Neural cell (in vitro differentiated cells): ENCODE measurements at regions not wholly inside any gene's neighbourhood (a gene's known extent, or its start where the extent isn't known, plus 50 kb on each side); places are given as distances from the start of the nearest gene placed in this dataset.

Source experiments
- H2AFZ ChIP-seq: fragments of 200-600, 300-800 bp; sonication (generic), shearing (Covaris generic); 2 replicates; pipeline ENCODE4 v1.6.0; 2014; ENCODE audit warnings: low read depth, mild to moderate bottlenecking, antibody characterized with exemption, low read length, moderate library complexity
- H3F3A ChIP-seq: fragments of 200-600 bp; shearing (Covaris generic); 2 replicates; pipeline ENCODE4 v1.6.1; 2016; ENCODE audit warnings: mild to moderate bottlenecking, moderate library complexity, mixed read lengths, antibody characterized with exemption, low read length; ENCODE audit not compliant: insufficient read depth, poor library complexity, severe bottlenecking
- H3K27ac ChIP-seq: fragments of 200-600, 300-800 bp; sonication (generic), shearing (Covaris generic); 2 replicates; pipeline ENCODE4 v1.5.1; 2014; ENCODE audit warnings: mild to moderate bottlenecking, low read length, moderate library complexity
- H3K27me3 ChIP-seq: fragments of 300-800, 200-600 bp; sonication (generic), shearing (Covaris generic); 2 replicates; pipeline ENCODE4 v1.6.0; 2014; ENCODE audit warnings: mild to moderate bottlenecking, low read depth, low read length, moderate library complexity; ENCODE audit not compliant: insufficient read depth
- H3K36me3 ChIP-seq: fragments of 300-800, 200-600 bp; sonication (generic), shearing (Covaris generic); 2 replicates; pipeline ENCODE4 v1.5.1; 2014; ENCODE audit warnings: mild to moderate bottlenecking, antibody characterized with exemption, low read length, moderate library complexity; ENCODE audit not compliant: insufficient read depth
- H3K4me2 ChIP-seq: fragments of 300-800, 200-600 bp; sonication (generic), shearing (Covaris generic); 2 replicates; pipeline ENCODE4 v1.6.0; 2014; ENCODE audit warnings: mild to moderate bottlenecking, low read length
- H3K4me3 ChIP-seq: fragments of 300-800, 200-600 bp; sonication (generic), shearing (Covaris generic); 2 replicates; pipeline ENCODE4 v1.5.1; 2014; ENCODE audit warnings: mild to moderate bottlenecking, low read length, moderate library complexity
- H3K79me2 ChIP-seq: fragments of 200-600 bp; shearing (Covaris generic); replicated peaks from 2 replicates; pipeline ENCODE4 v1.6.0; 2014; ENCODE audit warnings: mild to moderate bottlenecking, low read length, moderate library complexity; ENCODE audit not compliant: insufficient read depth
- H3K9ac ChIP-seq: fragments of 300-800, 200-600 bp; sonication (generic), shearing (Covaris generic); 2 replicates; pipeline ENCODE4 v1.6.1; 2016; ENCODE audit warnings: mild to moderate bottlenecking, low read length, mixed read lengths
- H3K9me2 ChIP-seq: fragments of 200-600 bp; shearing (Covaris generic); 2 replicates; pipeline ENCODE4 v1.6.1; 2016; ENCODE audit warnings: mild to moderate bottlenecking, low read length, mixed read lengths; ENCODE audit not compliant: insufficient read depth
- H3K9me3 ChIP-seq: fragments of 200-600, 300-800 bp; sonication (generic), shearing (Covaris generic); 2 replicates; pipeline ENCODE4 v1.6.1; 2016; ENCODE audit warnings: mild to moderate bottlenecking, mixed run types, low read length, moderate library complexity, mixed read lengths
- H4K20me1 ChIP-seq: fragments of 200-600 bp; shearing (Covaris generic); 2 replicates; pipeline ENCODE4 v1.6.1; 2016; ENCODE audit warnings: mild to moderate bottlenecking, mixed run types; ENCODE audit not compliant: insufficient read depth
- EP300 ChIP-seq: fragments of 450-650 bp; conservative IDR thresholded peaks from 2 replicates; pipeline ENCODE4 v1.6.1; 2014; ENCODE audit warnings: antibody characterized with exemption, mild to moderate bottlenecking, moderate library complexity; ENCODE audit not compliant: poor library complexity, severe bottlenecking
- EZH2 ChIP-seq: fragments of 200-600, 300-800 bp; shearing (Covaris generic), sonication (generic); IDR thresholded peaks from 2 replicates; pipeline ENCODE4 v1.6.1; 2014; ENCODE audit warnings: antibody characterized with exemption, low read length, borderline replicate concordance, mild to moderate bottlenecking; ENCODE audit not compliant: insufficient read depth, poor library complexity, severe bottlenecking
- MXI1 ChIP-seq: fragments of 450-650 bp; conservative IDR thresholded peaks from 2 replicates; pipeline ENCODE4 v1.6.1; 2014; ENCODE audit warnings: antibody characterized with exemption, mild to moderate bottlenecking; ENCODE audit not compliant: poor library complexity, severe bottlenecking
- POLR2AphosphoS5 ChIP-seq: IDR thresholded peaks from 2 replicates; pipeline ENCODE4 v1.6.1; 2012
- RAD21 ChIP-seq: fragments of 450-650 bp; conservative IDR thresholded peaks from 2 replicates; pipeline ENCODE4 v1.6.1; 2014; ENCODE audit warnings: antibody characterized with exemption, mild to moderate bottlenecking, moderate library complexity
- SMC3 ChIP-seq: fragments of 450-650 bp; conservative IDR thresholded peaks from 2 replicates; pipeline ENCODE4 v1.6.1; 2014; ENCODE audit warnings: antibody characterized with exemption, mild to moderate bottlenecking, moderate library complexity; ENCODE audit not compliant: poor library complexity
- TAF1 ChIP-seq: IDR thresholded peaks from 2 replicates; pipeline ENCODE4 v1.6.1; 2012; ENCODE audit warnings: low read depth
- TF ChIP-seq, protein P1 (sequence below): fragments of 450-650 bp; IDR thresholded peaks from 2 replicates; pipeline ENCODE4 v1.5.1; 2014; ENCODE audit warnings: antibody characterized with exemption, mild to moderate bottlenecking, moderate library complexity; ENCODE audit not compliant: poor library complexity, severe bottlenecking
- TF ChIP-seq, protein P2 (sequence below): IDR thresholded peaks from 2 replicates; pipeline ENCODE4 v1.6.1; 2012; ENCODE audit warnings: borderline replicate concordance

DNA sequence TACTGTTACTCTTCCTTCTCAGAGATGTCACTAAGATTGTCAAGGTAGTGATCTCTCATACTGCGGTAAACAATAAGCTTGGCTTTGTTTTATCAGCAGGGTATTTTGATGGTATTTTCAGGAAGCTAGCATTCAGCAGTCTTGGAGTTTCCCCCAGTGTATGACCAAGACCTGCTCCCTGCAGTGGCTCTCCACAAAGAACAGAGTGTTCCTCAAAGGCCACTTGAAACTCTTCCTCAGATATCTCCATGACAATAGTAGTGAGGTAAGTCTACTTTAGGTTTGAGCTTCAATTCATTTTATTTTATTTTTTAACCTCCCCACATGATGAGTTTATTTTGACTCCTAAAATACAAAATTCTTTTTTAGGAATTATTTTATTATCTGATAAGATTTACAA, 74.0 kb upstream of the G2E3 start:
- no peak overlapping the region for H3K9ac ChIP-seq
- H3K27me3 ChIP-seq = no peaks in the 10 kb centered on the region
- no peaks in the 10 kb centered on the region for H3K36me3 ChIP-seq
- no peaks in the 10 kb centered on the region for H3K9me3 ChIP-seq
- no peaks in the 10 kb centered on the region for H3F3A ChIP-seq
- H3K9me2 ChIP-seq = no peaks in the 10 kb centered on the region
- H3K4me3 ChIP-seq = no peak overlapping the region
- no peak overlapping the region for H2AFZ ChIP-seq
- no peaks in the 10 kb centered on the region for H4K20me1 ChIP-seq
- no peak for TF ChIP-seq MXI1
- TF ChIP-seq SMC3 = no peak
- no peak for TF ChIP-seq TAF1
- TF ChIP-seq, protein P1, sequence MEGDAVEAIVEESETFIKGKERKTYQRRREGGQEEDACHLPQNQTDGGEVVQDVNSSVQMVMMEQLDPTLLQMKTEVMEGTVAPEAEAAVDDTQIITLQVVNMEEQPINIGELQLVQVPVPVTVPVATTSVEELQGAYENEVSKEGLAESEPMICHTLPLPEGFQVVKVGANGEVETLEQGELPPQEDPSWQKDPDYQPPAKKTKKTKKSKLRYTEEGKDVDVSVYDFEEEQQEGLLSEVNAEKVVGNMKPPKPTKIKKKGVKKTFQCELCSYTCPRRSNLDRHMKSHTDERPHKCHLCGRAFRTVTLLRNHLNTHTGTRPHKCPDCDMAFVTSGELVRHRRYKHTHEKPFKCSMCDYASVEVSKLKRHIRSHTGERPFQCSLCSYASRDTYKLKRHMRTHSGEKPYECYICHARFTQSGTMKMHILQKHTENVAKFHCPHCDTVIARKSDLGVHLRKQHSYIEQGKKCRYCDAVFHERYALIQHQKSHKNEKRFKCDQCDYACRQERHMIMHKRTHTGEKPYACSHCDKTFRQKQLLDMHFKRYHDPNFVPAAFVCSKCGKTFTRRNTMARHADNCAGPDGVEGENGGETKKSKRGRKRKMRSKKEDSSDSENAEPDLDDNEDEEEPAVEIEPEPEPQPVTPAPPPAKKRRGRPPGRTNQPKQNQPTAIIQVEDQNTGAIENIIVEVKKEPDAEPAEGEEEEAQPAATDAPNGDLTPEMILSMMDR = no peak
- TF ChIP-seq EZH2 = no peak
- TF ChIP-seq, protein P2, sequence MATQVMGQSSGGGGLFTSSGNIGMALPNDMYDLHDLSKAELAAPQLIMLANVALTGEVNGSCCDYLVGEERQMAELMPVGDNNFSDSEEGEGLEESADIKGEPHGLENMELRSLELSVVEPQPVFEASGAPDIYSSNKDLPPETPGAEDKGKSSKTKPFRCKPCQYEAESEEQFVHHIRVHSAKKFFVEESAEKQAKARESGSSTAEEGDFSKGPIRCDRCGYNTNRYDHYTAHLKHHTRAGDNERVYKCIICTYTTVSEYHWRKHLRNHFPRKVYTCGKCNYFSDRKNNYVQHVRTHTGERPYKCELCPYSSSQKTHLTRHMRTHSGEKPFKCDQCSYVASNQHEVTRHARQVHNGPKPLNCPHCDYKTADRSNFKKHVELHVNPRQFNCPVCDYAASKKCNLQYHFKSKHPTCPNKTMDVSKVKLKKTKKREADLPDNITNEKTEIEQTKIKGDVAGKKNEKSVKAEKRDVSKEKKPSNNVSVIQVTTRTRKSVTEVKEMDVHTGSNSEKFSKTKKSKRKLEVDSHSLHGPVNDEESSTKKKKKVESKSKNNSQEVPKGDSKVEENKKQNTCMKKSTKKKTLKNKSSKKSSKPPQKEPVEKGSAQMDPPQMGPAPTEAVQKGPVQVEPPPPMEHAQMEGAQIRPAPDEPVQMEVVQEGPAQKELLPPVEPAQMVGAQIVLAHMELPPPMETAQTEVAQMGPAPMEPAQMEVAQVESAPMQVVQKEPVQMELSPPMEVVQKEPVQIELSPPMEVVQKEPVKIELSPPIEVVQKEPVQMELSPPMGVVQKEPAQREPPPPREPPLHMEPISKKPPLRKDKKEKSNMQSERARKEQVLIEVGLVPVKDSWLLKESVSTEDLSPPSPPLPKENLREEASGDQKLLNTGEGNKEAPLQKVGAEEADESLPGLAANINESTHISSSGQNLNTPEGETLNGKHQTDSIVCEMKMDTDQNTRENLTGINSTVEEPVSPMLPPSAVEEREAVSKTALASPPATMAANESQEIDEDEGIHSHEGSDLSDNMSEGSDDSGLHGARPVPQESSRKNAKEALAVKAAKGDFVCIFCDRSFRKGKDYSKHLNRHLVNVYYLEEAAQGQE = no peak
- no peak for TF ChIP-seq POLR2AphosphoS5
- TF ChIP-seq RAD21 = no peak
- TF ChIP-seq EP300 = no peak
- no peak overlapping the region for H3K4me2 ChIP-seq
- no peak overlapping the region for H3K27ac ChIP-seq
- H3K79me2 ChIP-seq = no peaks in the 10 kb centered on the region

- Histone ChIP-seq H3K9me3 (no peaks in the 10 kb centered on the region), H3K9ac (no peak overlapping the region), H3K9me2 (no peaks in the 10 kb centered on the region), H2AFZ (no peak overlapping the region), H3K36me3 (no peaks in the 10 kb centered on the region), H4K20me1 (no peaks in the 10 kb centered on the region), H3K27ac (no peak overlapping the region), H3K4me2 (no peak overlapping the region), H3F3A (peaks cover 10% of the 10 kb centered on the region), H3K79me2 (no peaks in the 10 kb centered on the region), H3K4me3 (no peak overlapping the region), H3K27me3 (no peaks in the 10 kb centered on the region)
- TF ChIP-seq EZH2 (no peak), SMC3 (no peak), POLR2AphosphoS5 (no peak), TAF1 (no peak), EP300 (no peak), MXI1 (no peak), RAD21 (no peak)
- TF ChIP-seq, protein P1 = no peak
- TF ChIP-seq, protein P2 = no peak
Observed at GRCh38 chr14:30496852-30497251, 62.1 kb upstream of the G2E3 start.
